GM12878 (cell line): ENCODE measurements at regions not wholly inside any gene's neighbourhood (a gene's known extent, or its start where the extent isn't known, plus 50 kb on each side); places are given as distances from the start of the nearest gene placed in this dataset.

ENCODE experiments used
- ATAC-seq: fragments of 200-7000 bp; cut with Tn5 transposase; 3 replicates; pipeline ENCODE4 v1.9.1; 2020; ENCODE audit warnings: mild to moderate bottlenecking, moderate library complexity
- BruUV-seq: library from RNA; stranded (reverse); fragments of 400-500 nt; replicated peaks from 2 replicates; lab custom pipeline; 2021; lab: Mats Ljungman, UMichigan
- CTCF ChIA-PET: fragments of 300-600 bp; sonication (Branson Sonifier 250); formaldehyde crosslinking; extraction: SDS; loops from one replicate; lab custom pipeline; 2021; ENCODE audit warnings: inconsistent platforms; lab: Yijun Ruan, JAX
- POLR2A ChIA-PET: fragments of 350-600 bp; formaldehyde crosslinking; extraction: SDS; loops from one replicate; lab custom pipeline; 2021; ENCODE audit warnings: inconsistent platforms; lab: Charles Lee
- RAD21 ChIA-PET: fragments of 300-600 bp; sonication (Branson Sonifier 250); formaldehyde crosslinking; loops from one replicate; lab custom pipeline; 2023; ENCODE audit warnings: antibody characterized with exemption; ENCODE audit not compliant: unreplicated experiment; lab: Charles Lee
- SMC1A ChIA-PET: fragments of 300-600 bp; sonication (Branson Sonifier 250); formaldehyde crosslinking; loops from one replicate; lab custom pipeline; 2023; ENCODE audit not compliant: unreplicated experiment, uncharacterized antibody; lab: Charles Lee
- DNase-seq: peaks from one replicate; pipeline ENCODE4 v3.0.0-alpha.2; 2011; ENCODE audit warnings: low read depth, low spot score
- FAIRE-seq: peaks from 3 replicates; lab custom pipeline; 2011; peaks lifted over from hg19 to GRCh38; lab: Jason Lieb, UNC
- H2AFZ ChIP-seq: 2 replicates; pipeline ENCODE4 v1.6.0; 2011; ENCODE audit warnings: low read depth, low read length, control low read depth; ENCODE audit not compliant: control insufficient read depth
- H3K27ac ChIP-seq: 2 replicates; pipeline ENCODE4 v1.5.1; 2011; ENCODE audit warnings: control low read depth; ENCODE audit not compliant: control insufficient read depth, insufficient read depth
- H3K27me3 ChIP-seq, 2 experiments: replicated peaks in 1 of 2; 2 replicates each; pipeline versions ENCODE4 v1.6.0 to v1.6.1; 2011; ENCODE audit warnings: low read length in 1 of 2; ENCODE audit not compliant: control insufficient read depth in 2 of 2, insufficient read depth in 2 of 2
- H3K36me3 ChIP-seq, 2 experiments: 2 replicates each; pipeline ENCODE4 v1.5.1; 2011; ENCODE audit warnings: low read length in 1 of 2; ENCODE audit not compliant: control insufficient read depth in 2 of 2, insufficient read depth in 2 of 2
- H3K4me1 ChIP-seq: 2 replicates; pipeline ENCODE4 v1.6.1; 2011; ENCODE audit warnings: mild to moderate bottlenecking, low read length, moderate library complexity, mixed read lengths; ENCODE audit not compliant: control insufficient read depth, insufficient read depth
- H3K4me2 ChIP-seq: 2 replicates; pipeline ENCODE4 v1.6.0; 2011; ENCODE audit warnings: control low read depth; ENCODE audit not compliant: control insufficient read depth, insufficient read depth
- H3K4me3 ChIP-seq: fragments of 200-600 bp; sonication (generic); 2 replicates; pipeline ENCODE4 v1.5.1; 2016
- H3K79me2 ChIP-seq: 2 replicates; pipeline ENCODE4 v1.6.0; 2011; ENCODE audit warnings: low read length; ENCODE audit not compliant: control insufficient read depth, insufficient read depth
- H3K9ac ChIP-seq: 2 replicates; pipeline ENCODE4 v1.8.0; 2011; ENCODE audit warnings: low read length, control low read depth, mixed read lengths; ENCODE audit not compliant: control insufficient read depth, insufficient read depth
- H3K9me3 ChIP-seq: replicated peaks from 3 replicates; pipeline ENCODE4 v1.5.1; 2011; ENCODE audit warnings: mild to moderate bottlenecking, low read length; ENCODE audit not compliant: control insufficient read depth, insufficient read depth
- H4K20me1 ChIP-seq: 2 replicates; pipeline ENCODE4 v1.6.0; 2011; ENCODE audit not compliant: control insufficient read depth, insufficient read depth
- ASH2L ChIP-seq: fragments of 300-600, 200-600 bp; sonication (generic); IDR thresholded peaks from 2 replicates; pipeline ENCODE4 v1.6.1; 2017; ENCODE audit warnings: low read depth, mild to moderate bottlenecking, borderline replicate concordance
- ATF3 ChIP-seq: IDR thresholded peaks from 2 replicates; pipeline ENCODE4 v1.6.1; 2011; ENCODE audit warnings: low read depth, mild to moderate bottlenecking, low read length, moderate library complexity, borderline replicate concordance; ENCODE audit errors: extremely low read depth
- FOS ChIP-seq: IDR thresholded peaks from 3 replicates; pipeline ENCODE4 v1.6.1; 2011; ENCODE audit warnings: borderline replicate concordance; ENCODE audit not compliant: insufficient read length; ENCODE audit errors: extremely low read depth
- HDGF ChIP-seq: fragments of 450-650 bp; IDR thresholded peaks from 2 replicates; pipeline ENCODE4 v1.6.1; 2016; ENCODE audit warnings: antibody characterized with exemption
- MEF2A ChIP-seq: IDR thresholded peaks from 2 replicates; pipeline ENCODE4 v1.6.1; 2011; ENCODE audit warnings: low read depth, mild to moderate bottlenecking, low read length, moderate library complexity; ENCODE audit not compliant: insufficient read depth
- NFXL1 ChIP-seq: fragments of 450-650 bp; IDR thresholded peaks from 2 replicates; pipeline ENCODE4 v1.6.1; 2017; ENCODE audit warnings: antibody characterized with exemption, mild to moderate bottlenecking, borderline replicate concordance
- NFYB ChIP-seq: IDR thresholded peaks from 2 replicates; pipeline ENCODE4 v1.6.1; 2011; ENCODE audit warnings: low read depth, mild to moderate bottlenecking, low read length, improper control_type of control experiment, moderate library complexity; ENCODE audit not compliant: insufficient read depth
- NR2F1 ChIP-seq: fragments of 450-650 bp; conservative IDR thresholded peaks from 2 replicates; pipeline ENCODE4 v1.6.1; 2017; ENCODE audit warnings: mild to moderate bottlenecking
- POLR2AphosphoS5 ChIP-seq: IDR thresholded peaks from 2 replicates; pipeline ENCODE4 v1.6.1; 2011; ENCODE audit warnings: mild to moderate bottlenecking, low read length, inconsistent platforms
- RFX5 ChIP-seq: IDR thresholded peaks from 2 replicates; pipeline ENCODE4 v1.6.1; 2011; ENCODE audit warnings: low read depth, low read length, improper control_type of control experiment
- SMAD5 ChIP-seq: IDR thresholded peaks from 2 replicates; pipeline ENCODE4 v1.6.1; 2016; ENCODE audit warnings: antibody characterized with exemption, low read depth
- SMC3 ChIP-seq: IDR thresholded peaks from 2 replicates; pipeline ENCODE4 v1.6.1; 2011; ENCODE audit warnings: low read length, improper control_type of control experiment, borderline replicate concordance
- TCF7 ChIP-seq: IDR thresholded peaks from 2 replicates; pipeline ENCODE4 v1.6.1; 2014; ENCODE audit warnings: antibody characterized with exemption, borderline replicate concordance
- WGBS: methylation state at CpG from one replicate; pipeline ENCODE4 v1.1.6; 2016; ENCODE audit warnings: low lambda C conversion rate; ENCODE audit not compliant: insufficient replicate concordance, insufficient coverage; ENCODE audit errors: missing lambda C conversion rate; 5-methylcytosine and 5-hydroxymethylcytosine counted together
- in situ Hi-C: fragments of 300-500 bp; cut with MboI; formaldehyde crosslinking; loops from 9 replicates; pipeline ENCODE4 v1.14.3; 2018; ENCODE audit warnings: mixed read lengths
- intact Hi-C: fragments of 100-400 bp; cut with micrococcal nuclease; formaldehyde crosslinking; loops from one replicate; pipeline ENCODE4 v1.14.2; 2022; ENCODE audit not compliant: unreplicated experiment

- TF ChIP-seq NFYB (no peak), ASH2L (no peak), NR2F1 (no peak), POLR2AphosphoS5 (no peak), TCF7 (no peak), MEF2A (no peak), RFX5 (no peak), SMAD5 (no peak), ATF3 (no peak)
Observed at GRCh38 chr19:20367811-20368294, 197.7 kb downstream of the ZNF737 start (continued).

DNA sequence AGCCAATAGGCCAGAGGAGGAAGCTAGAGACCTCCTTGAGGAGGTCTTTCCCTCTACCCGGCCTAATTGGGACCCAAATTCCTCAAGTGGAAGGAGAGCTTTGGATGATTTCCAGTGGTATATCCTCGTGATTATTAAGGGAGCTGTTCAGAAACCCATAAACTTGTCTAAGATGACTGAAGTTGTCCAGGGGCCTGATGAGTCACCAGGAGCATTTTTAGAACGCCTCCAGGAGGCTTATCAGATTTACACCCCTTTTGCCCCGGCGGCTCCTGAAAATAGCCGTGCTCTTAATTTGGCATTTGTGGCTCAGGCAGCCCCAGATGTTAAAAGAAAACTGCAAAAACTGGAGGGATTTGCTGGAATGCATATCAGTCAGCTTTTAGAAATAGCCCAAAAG lies 198.1 kb downstream of the ZNF486 start:
- Histone ChIP-seq H3K36me3 (no peaks in the 10 kb centered on the region), H4K20me1 (no peaks in the 10 kb centered on the region), H3K4me1 (no peaks in the 10 kb centered on the region), H3K27me3 (no peaks in the 10 kb centered on the region), H3K9ac (no peak overlapping the region), H3K4me2 (no peak overlapping the region), H3K79me2 (no peaks in the 10 kb centered on the region), H3K9me3 (no peaks in the 10 kb centered on the region; the same call in 2 of the 3 replicates), H3K27ac (no peak overlapping the region), H2AFZ (no peak overlapping the region), H3K4me3 (no peak overlapping the region)
- ChIA-PET POLR2A (no interaction called here), CTCF (no interaction called here), RAD21 (interaction anchor here (1.3 kb wide), 1 partner anchor 117 kb away, joined by 4 read pairs; no protein-coding TSS in a partner anchor), SMC1A (interaction anchor here (1.2 kb wide), 1 partner anchor 117 kb away, joined by 3 read pairs; no protein-coding TSS in a partner anchor)
- no TSS peak for BruUV-seq
- FAIRE-seq (no peak), DNase-seq (no peak), ATAC-seq (no peak)
- intact Hi-C loops = no loop called here
- TF ChIP-seq HDGF = no peak
- no peak for TF ChIP-seq FOS
- no peak for TF ChIP-seq SMC3
- no peak for TF ChIP-seq NFXL1
- no peak for TF ChIP-seq NR2F1
- in situ Hi-C loops = no loop called here
- WGBS = 52% methylated on average over 6 of the region's 6 CpGs
